ENCODE measurements at regions not wholly inside any gene's neighbourhood (a gene's known extent, or its start where the extent isn't known, plus 50 kb on each side); places are given as distances from the start of the nearest gene placed in this dataset.

DNA sequence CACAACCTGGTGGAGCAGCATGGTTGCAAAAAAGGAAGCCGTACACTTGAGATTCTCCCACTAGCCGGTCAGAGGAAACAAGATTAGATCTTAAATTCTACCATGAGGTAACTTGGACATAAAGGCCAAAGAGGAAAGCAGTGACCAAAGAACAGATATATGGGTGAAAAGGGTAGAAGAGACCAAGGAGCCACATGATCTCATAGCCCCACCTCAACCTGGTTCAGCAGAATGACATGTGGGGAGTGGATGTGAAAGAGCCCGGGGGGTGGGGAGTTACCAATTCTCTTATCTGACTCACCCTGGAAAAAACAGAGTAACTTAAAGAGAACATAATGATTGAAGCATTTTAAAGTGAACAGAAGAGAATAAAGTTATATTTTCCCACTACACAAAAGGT is 683.0 kb downstream of the DSC3 start:
- TF ChIP-seq, protein P1, sequence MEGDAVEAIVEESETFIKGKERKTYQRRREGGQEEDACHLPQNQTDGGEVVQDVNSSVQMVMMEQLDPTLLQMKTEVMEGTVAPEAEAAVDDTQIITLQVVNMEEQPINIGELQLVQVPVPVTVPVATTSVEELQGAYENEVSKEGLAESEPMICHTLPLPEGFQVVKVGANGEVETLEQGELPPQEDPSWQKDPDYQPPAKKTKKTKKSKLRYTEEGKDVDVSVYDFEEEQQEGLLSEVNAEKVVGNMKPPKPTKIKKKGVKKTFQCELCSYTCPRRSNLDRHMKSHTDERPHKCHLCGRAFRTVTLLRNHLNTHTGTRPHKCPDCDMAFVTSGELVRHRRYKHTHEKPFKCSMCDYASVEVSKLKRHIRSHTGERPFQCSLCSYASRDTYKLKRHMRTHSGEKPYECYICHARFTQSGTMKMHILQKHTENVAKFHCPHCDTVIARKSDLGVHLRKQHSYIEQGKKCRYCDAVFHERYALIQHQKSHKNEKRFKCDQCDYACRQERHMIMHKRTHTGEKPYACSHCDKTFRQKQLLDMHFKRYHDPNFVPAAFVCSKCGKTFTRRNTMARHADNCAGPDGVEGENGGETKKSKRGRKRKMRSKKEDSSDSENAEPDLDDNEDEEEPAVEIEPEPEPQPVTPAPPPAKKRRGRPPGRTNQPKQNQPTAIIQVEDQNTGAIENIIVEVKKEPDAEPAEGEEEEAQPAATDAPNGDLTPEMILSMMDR (IDR thresholded peaks at IDR 0.05; ENCODE audit: borderline replicate concordance, extremely low read depth, low read length, poor library complexity, severe bottlenecking) = no peak
- TF ChIP-seq EZH2 (IDR thresholded peaks at IDR 0.05; ENCODE audit: borderline replicate concordance, low read depth, low read length, severe bottlenecking) = no peak
